ENCODE measurements at regions not wholly inside any gene's neighbourhood (a gene's known extent, or its start where the extent isn't known, plus 50 kb on each side); places are given as distances from the start of the nearest gene placed in this dataset.

DNA sequence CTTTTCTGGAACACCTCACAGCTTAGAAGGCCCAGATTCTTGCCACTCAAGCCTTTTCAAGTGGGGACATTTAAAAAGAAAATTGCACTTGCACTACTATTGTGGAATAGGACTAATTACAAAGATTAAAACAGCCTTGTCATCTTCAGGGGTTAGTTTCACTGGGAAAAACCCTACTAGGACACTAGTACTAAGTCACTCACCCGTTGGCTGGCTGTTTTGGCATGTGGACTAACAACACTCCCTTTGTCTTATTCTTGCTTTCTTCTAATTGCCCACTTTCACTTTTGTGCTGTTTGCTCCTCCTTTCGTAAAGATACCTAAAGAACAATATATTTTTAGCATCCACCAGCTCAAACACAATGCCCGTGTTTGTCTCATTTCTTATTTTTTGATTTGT, 200.9 kb upstream of the MID1 start:
- Histone ChIP-seq H3K9ac (ENCODE audit: low read depth, low read length, poor library complexity, severe bottlenecking) (no peak overlapping the region), H3K27me3 (ENCODE audit: insufficient read depth, low read length, poor library complexity, severe bottlenecking) (no peaks in the 10 kb centered on the region), H3F3A (ENCODE audit: low read depth) (no peaks in the 10 kb centered on the region), H3K9me3 (ENCODE audit: insufficient read depth, low read depth, low read length) (no peaks in the 10 kb centered on the region), H3K4me2 (ENCODE audit: low read depth, low read length, poor library complexity, severe bottlenecking) (no peak overlapping the region), H3K36me3 (ENCODE audit: insufficient read depth, low read length) (no peaks in the 10 kb centered on the region), H3K79me2 (ENCODE audit: insufficient read depth, low read length) (no peaks in the 10 kb centered on the region), H4K20me1 (ENCODE audit: insufficient read depth, low read length, poor library complexity, severe bottlenecking) (no peaks in the 10 kb centered on the region), H3K9me2 (replicated peaks; ENCODE audit: low read depth, low read length) (no peaks in the 10 kb centered on the region), H3K4me3 (ENCODE audit: low read length, poor library complexity, severe bottlenecking) (no peak overlapping the region), H2AFZ (ENCODE audit: low read length) (no peak overlapping the region), H3K4me1 (ENCODE audit: insufficient read depth, low read length, poor library complexity, severe bottlenecking) (no peaks in the 10 kb centered on the region)
- no peak for TF ChIP-seq EZH2phosphoT487 (IDR thresholded peaks at IDR 0.05; ENCODE audit: borderline replicate concordance)
- TF ChIP-seq, protein P1, sequence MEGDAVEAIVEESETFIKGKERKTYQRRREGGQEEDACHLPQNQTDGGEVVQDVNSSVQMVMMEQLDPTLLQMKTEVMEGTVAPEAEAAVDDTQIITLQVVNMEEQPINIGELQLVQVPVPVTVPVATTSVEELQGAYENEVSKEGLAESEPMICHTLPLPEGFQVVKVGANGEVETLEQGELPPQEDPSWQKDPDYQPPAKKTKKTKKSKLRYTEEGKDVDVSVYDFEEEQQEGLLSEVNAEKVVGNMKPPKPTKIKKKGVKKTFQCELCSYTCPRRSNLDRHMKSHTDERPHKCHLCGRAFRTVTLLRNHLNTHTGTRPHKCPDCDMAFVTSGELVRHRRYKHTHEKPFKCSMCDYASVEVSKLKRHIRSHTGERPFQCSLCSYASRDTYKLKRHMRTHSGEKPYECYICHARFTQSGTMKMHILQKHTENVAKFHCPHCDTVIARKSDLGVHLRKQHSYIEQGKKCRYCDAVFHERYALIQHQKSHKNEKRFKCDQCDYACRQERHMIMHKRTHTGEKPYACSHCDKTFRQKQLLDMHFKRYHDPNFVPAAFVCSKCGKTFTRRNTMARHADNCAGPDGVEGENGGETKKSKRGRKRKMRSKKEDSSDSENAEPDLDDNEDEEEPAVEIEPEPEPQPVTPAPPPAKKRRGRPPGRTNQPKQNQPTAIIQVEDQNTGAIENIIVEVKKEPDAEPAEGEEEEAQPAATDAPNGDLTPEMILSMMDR (conservative IDR thresholded peaks at IDR 0.05; ENCODE audit: low read length) = no peak

DNA sequence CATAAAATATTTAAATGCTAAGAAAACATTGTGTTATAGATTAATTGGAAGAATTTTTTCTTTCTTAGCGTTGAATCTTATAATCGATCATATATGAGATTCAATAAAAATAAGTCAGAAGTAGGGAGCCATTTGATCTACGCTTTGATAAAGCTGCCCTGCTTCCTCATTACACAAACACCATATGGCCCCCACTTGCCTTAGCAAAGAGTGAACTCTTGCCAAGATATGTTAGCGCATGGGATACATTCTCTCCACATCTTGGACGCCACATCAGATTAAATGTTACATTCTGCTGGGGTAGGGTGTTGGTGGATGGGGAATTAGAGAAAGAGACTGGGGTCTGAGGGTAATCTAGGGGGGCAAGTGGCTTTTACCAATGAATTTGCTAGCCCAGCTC, 207.7 kb upstream of the MID1 start:
- Histone ChIP-seq H3K36me3 (ENCODE audit: insufficient read depth, low read length) (no peaks in the 10 kb centered on the region), H4K20me1 (ENCODE audit: insufficient read depth, low read length, poor library complexity, severe bottlenecking) (no peaks in the 10 kb centered on the region), H2AFZ (ENCODE audit: low read length) (no peak overlapping the region), H3K9me3 (ENCODE audit: insufficient read depth, low read depth, low read length) (no peaks in the 10 kb centered on the region), H3F3A (ENCODE audit: low read depth) (no peaks in the 10 kb centered on the region), H3K4me2 (ENCODE audit: low read depth, low read length, poor library complexity, severe bottlenecking) (no peak overlapping the region), H3K27me3 (ENCODE audit: insufficient read depth, low read length, poor library complexity, severe bottlenecking) (no peaks in the 10 kb centered on the region), H3K9ac (ENCODE audit: low read depth, low read length, poor library complexity, severe bottlenecking) (no peak overlapping the region), H3K9me2 (replicated peaks; ENCODE audit: low read depth, low read length) (no peaks in the 10 kb centered on the region), H3K4me1 (ENCODE audit: insufficient read depth, low read length, poor library complexity, severe bottlenecking) (no peaks in the 10 kb centered on the region), H3K4me3 (ENCODE audit: low read length, poor library complexity, severe bottlenecking) (no peak overlapping the region), H3K79me2 (ENCODE audit: insufficient read depth, low read length) (no peaks in the 10 kb centered on the region)
- TF ChIP-seq EZH2phosphoT487 (IDR thresholded peaks at IDR 0.05; ENCODE audit: borderline replicate concordance) = no peak
- TF ChIP-seq, protein P1 (conservative IDR thresholded peaks at IDR 0.05; ENCODE audit: low read length) = no peak

DNA sequence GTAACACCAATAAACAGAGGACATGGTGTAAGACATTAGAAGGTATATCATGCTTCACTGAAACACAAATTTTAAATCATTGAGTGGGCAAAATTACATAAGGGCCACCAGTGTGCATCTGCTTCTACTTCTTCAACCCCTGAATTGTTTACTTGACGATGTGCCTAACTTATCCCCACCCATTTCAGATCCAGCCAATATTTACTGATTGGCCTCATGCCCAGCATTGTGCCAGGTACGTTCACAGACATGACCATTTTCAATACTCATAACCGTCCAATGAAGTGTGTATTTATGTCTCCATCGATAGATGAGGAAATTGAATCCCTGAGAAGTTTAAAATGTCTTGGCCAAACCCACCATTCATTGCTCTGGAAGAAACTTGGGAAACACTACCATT, 208.3 kb upstream of the MID1 start:
- TF ChIP-seq, protein P1 (conservative IDR thresholded peaks at IDR 0.05; ENCODE audit: low read length) = no peak
- no peak for TF ChIP-seq EZH2phosphoT487 (IDR thresholded peaks at IDR 0.05; ENCODE audit: borderline replicate concordance)
- Histone ChIP-seq H4K20me1 (ENCODE audit: insufficient read depth, low read length, poor library complexity, severe bottlenecking) (no peaks in the 10 kb centered on the region), H3K9me3 (ENCODE audit: insufficient read depth, low read depth, low read length) (no peaks in the 10 kb centered on the region), H3K36me3 (ENCODE audit: insufficient read depth, low read length) (no peaks in the 10 kb centered on the region), H3K79me2 (ENCODE audit: insufficient read depth, low read length) (no peaks in the 10 kb centered on the region), H3K9me2 (replicated peaks; ENCODE audit: low read depth, low read length) (no peaks in the 10 kb centered on the region), H3K9ac (ENCODE audit: low read depth, low read length, poor library complexity, severe bottlenecking) (no peak overlapping the region), H3K4me1 (ENCODE audit: insufficient read depth, low read length, poor library complexity, severe bottlenecking) (no peaks in the 10 kb centered on the region), H3F3A (ENCODE audit: low read depth) (no peaks in the 10 kb centered on the region), H3K4me2 (ENCODE audit: low read depth, low read length, poor library complexity, severe bottlenecking) (no peak overlapping the region), H2AFZ (ENCODE audit: low read length) (no peak overlapping the region), H3K27me3 (ENCODE audit: insufficient read depth, low read length, poor library complexity, severe bottlenecking) (no peaks in the 10 kb centered on the region), H3K4me3 (ENCODE audit: low read length, poor library complexity, severe bottlenecking) (no peak overlapping the region)
